HCT116 (cell line): ENCODE measurements at regions not wholly inside any gene's neighbourhood (a gene's known extent, or its start where the extent isn't known, plus 50 kb on each side); places are given as distances from the start of the nearest gene placed in this dataset.

ENCODE experiments used
- ATAC-seq: fragments of 200-7000 bp; cut with Tn5 transposase; 2 replicates; pipeline ENCODE4 v1.9.1; 2020; ENCODE audit warnings: mild to moderate bottlenecking, moderate library complexity
- BruUV-seq: library from RNA; stranded (reverse); fragments of 400-500 nt; replicated peaks from 2 replicates; lab custom pipeline; 2021; lab: Mats Ljungman, UMichigan
- CTCF ChIA-PET: fragments of 300-600 bp; sonication (Branson Sonifier 250); formaldehyde crosslinking; loops from one replicate; lab custom pipeline; 2021; ENCODE audit warnings: antibody characterized with exemption; lab: Charles Lee
- POLR2A ChIA-PET: fragments of 300-600, 350-600 bp; sonication (Branson Sonifier 250); formaldehyde crosslinking; loops from one replicate; lab custom pipeline; 2021; ENCODE audit warnings: antibody characterized with exemption; lab: Charles Lee
- RAD21 ChIA-PET, 2 experiments: fragments of 300-600 bp; sonication (Branson Sonifier 250); formaldehyde crosslinking; loops; one replicate each; lab custom pipeline; 2023; ENCODE audit warnings: low total read pairs in 2 of 2; ENCODE audit not compliant: uncharacterized antibody in 2 of 2, unreplicated experiment in 2 of 2, low non-redundant PET in 1 of 2; lab: Charles Lee
- DNase-seq: peaks from one replicate; pipeline ENCODE4 v3.0.0-alpha.2; 2010; ENCODE audit warnings: low read depth, low spot score
- H2AFZ ChIP-seq: fragments of 200-600 bp; shearing (Covaris generic), sonication (generic); 2 replicates; pipeline ENCODE4 v1.6.1; 2017; ENCODE audit warnings: low read depth, mixed run types, mixed read lengths, antibody characterized with exemption, low read length; ENCODE audit not compliant: poor library complexity, severe bottlenecking
- H3K27ac ChIP-seq: 2 replicates; pipeline ENCODE4 v1.5.1; 2012; ENCODE audit warnings: low read depth, low read length
- H3K27me3 ChIP-seq: fragments of 200-600 bp; sonication (generic); 2 replicates; pipeline ENCODE4 v1.6.1; 2016; ENCODE audit warnings: mixed run types, low read length, mixed read lengths; ENCODE audit not compliant: insufficient read depth
- H3K36me3 ChIP-seq, 2 experiments: fragments of 200-500 bp in 1 of 2; fragments of 200-600 bp in 1 of 2; sonication (Bioruptor generic) in 1 of 2; sonication (generic) in 1 of 2; 2 replicates each; pipeline versions ENCODE4 v1.5.1 to v1.6.1; 2014 to 2016; ENCODE audit warnings: low read length in 2 of 2, inconsistent platforms in 1 of 2, mixed read lengths in 1 of 2, mixed run types in 1 of 2; ENCODE audit not compliant: insufficient read depth in 2 of 2, control insufficient read depth in 1 of 2
- H3K4me1 ChIP-seq, 2 experiments: fragments of 200-600 bp in 1 of 2; sonication (generic) in 1 of 2; 2 replicates each; pipeline versions ENCODE4 v1.5.1 to v1.6.1; 2012 to 2017; ENCODE audit warnings: low read length in 2 of 2, inconsistent platforms in 1 of 2, mild to moderate bottlenecking in 1 of 2, mixed read lengths in 1 of 2, mixed run types in 1 of 2, moderate library complexity in 1 of 2; ENCODE audit not compliant: insufficient read depth in 2 of 2, control insufficient read depth in 1 of 2
- H3K4me2 ChIP-seq: fragments of 200-600 bp; sonication (generic); 2 replicates; pipeline ENCODE4 v1.6.1; 2017; ENCODE audit warnings: mixed run types, low read length, mixed read lengths
- H3K4me3 ChIP-seq, 2 experiments: fragments of 200-600 bp in 1 of 2; sonication (generic) in 1 of 2; replicated peaks in 1 of 2; 2 replicates each; pipeline ENCODE4 v1.5.1; 2011 to 2016; ENCODE audit warnings: low read length in 2 of 2, control low read depth in 1 of 2, low read depth in 1 of 2, mild to moderate bottlenecking in 1 of 2, mixed read lengths in 1 of 2, mixed run types in 1 of 2
- H3K79me2 ChIP-seq: fragments of 200-600 bp; sonication (generic); 2 replicates; pipeline ENCODE4 v1.6.1; 2017; ENCODE audit warnings: mild to moderate bottlenecking, mixed run types, low read length, moderate library complexity, mixed read lengths; ENCODE audit not compliant: insufficient read depth
- H3K9ac ChIP-seq: fragments of 200-600 bp; sonication (generic); 2 replicates; pipeline ENCODE4 v1.6.1; 2016; ENCODE audit warnings: low read length, mixed read lengths
- H3K9me2 ChIP-seq: fragments of 200-600 bp; sonication (generic), shearing (Covaris generic); 2 replicates; pipeline ENCODE4 v1.6.1; 2017; ENCODE audit warnings: mixed run types, mild to moderate bottlenecking, moderate library complexity; ENCODE audit not compliant: insufficient read depth
- H3K9me3 ChIP-seq, 2 experiments: fragments of 200-500 bp in 1 of 2; fragments of 200-600 bp in 1 of 2; sonication (Bioruptor generic) in 1 of 2; sonication (generic) in 1 of 2; 2 replicates each; pipeline ENCODE4 v1.6.1; 2014 to 2017; ENCODE audit warnings: low read length in 2 of 2, mixed read lengths in 2 of 2, inconsistent platforms in 1 of 2, low read depth in 1 of 2, mild to moderate bottlenecking in 1 of 2, mixed run types in 1 of 2, moderate library complexity in 1 of 2; ENCODE audit not compliant: control insufficient read depth in 1 of 2, insufficient read depth in 1 of 2
- H4K20me1 ChIP-seq: fragments of 200-600 bp; sonication (generic), shearing (Covaris generic); 2 replicates; pipeline ENCODE4 v1.6.1; 2017; ENCODE audit warnings: mixed run types, mild to moderate bottlenecking, moderate library complexity; ENCODE audit not compliant: insufficient read depth
- CBX3 ChIP-seq: IDR thresholded peaks from 2 replicates; pipeline ENCODE4 v1.6.1; 2012; ENCODE audit warnings: low read depth
- CEBPB ChIP-seq: IDR thresholded peaks from 2 replicates; pipeline ENCODE4 v1.6.1; 2012; ENCODE audit warnings: low read depth
- ELF1 ChIP-seq: IDR thresholded peaks from 2 replicates; pipeline ENCODE4 v1.6.1; 2012; ENCODE audit warnings: low read depth, borderline replicate concordance
- EZH2 ChIP-seq: fragments of 200-600 bp; sonication (generic); IDR thresholded peaks from 2 replicates; pipeline ENCODE4 v1.6.1; 2017; ENCODE audit warnings: antibody characterized with exemption, mixed run types
- POLR2A ChIP-seq: IDR thresholded peaks from 2 replicates; pipeline ENCODE4 v1.7.0; 2011; ENCODE audit warnings: borderline replicate concordance; ENCODE audit not compliant: insufficient read depth, insufficient read length; ENCODE audit errors: extremely low read depth
- RAD21 ChIP-seq: IDR thresholded peaks from 2 replicates; pipeline ENCODE4 v1.6.1; 2012; ENCODE audit warnings: low read depth, mild to moderate bottlenecking
- SIN3A ChIP-seq: IDR thresholded peaks from 2 replicates; pipeline ENCODE4 v1.6.1; 2012; ENCODE audit warnings: low read depth
- SP1 ChIP-seq: IDR thresholded peaks from 2 replicates; pipeline ENCODE4 v1.6.1; 2012; ENCODE audit warnings: low read depth
- TCF7L2 ChIP-seq: IDR thresholded peaks from 2 replicates; pipeline ENCODE4 v1.7.0; 2011; ENCODE audit warnings: borderline replicate concordance, inconsistent platforms; ENCODE audit not compliant: insufficient read depth, insufficient read length; ENCODE audit errors: extremely low read depth
- YY1 ChIP-seq: IDR thresholded peaks from 2 replicates; pipeline ENCODE4 v1.6.1; 2011; ENCODE audit warnings: low read length, low read depth, moderate library complexity, mild to moderate bottlenecking; ENCODE audit not compliant: insufficient replicate concordance; ENCODE audit errors: extremely low read depth
- ZFX ChIP-seq: fragments of 450-650 bp; IDR thresholded peaks from 2 replicates; pipeline ENCODE4 v1.6.1; 2017
- ZNF274 ChIP-seq: fragments of 200-500 bp; sonication (Bioruptor generic); IDR thresholded peaks from 2 replicates; pipeline ENCODE4 v1.6.1; 2014; ENCODE audit warnings: mild to moderate bottlenecking, low read depth, low read length, inconsistent platforms
- intact Hi-C: fragments of 100-400 bp; cut with micrococcal nuclease; formaldehyde crosslinking; loops from 2 replicates; pipeline ENCODE4 v1.10.0; 2022
- TF ChIP-seq, protein P1 (sequence below): IDR thresholded peaks from 2 replicates; pipeline ENCODE4 v1.6.1; 2012; ENCODE audit warnings: low read depth
- TF ChIP-seq, protein P2 (sequence below), 3 experiments: fragments of 200-600 bp in 1 of 3; sonication (generic) in 1 of 3; IDR thresholded peaks in 2 of 3; conservative IDR thresholded peaks in 1 of 3; 2 replicates each; pipeline ENCODE4 v1.5.1; 2012 to 2017; ENCODE audit warnings: low read depth in 2 of 3, low read length in 2 of 3, antibody characterized with exemption in 1 of 3, borderline replicate concordance in 1 of 3, control low read depth in 1 of 3, mild to moderate bottlenecking in 1 of 3, mixed read lengths in 1 of 3, mixed run types in 1 of 3, moderate library complexity in 1 of 3; ENCODE audit not compliant: insufficient read depth in 1 of 3
- TF ChIP-seq, protein P3 (sequence below): IDR thresholded peaks from 2 replicates; pipeline ENCODE4 v1.6.1; 2012

DNA sequence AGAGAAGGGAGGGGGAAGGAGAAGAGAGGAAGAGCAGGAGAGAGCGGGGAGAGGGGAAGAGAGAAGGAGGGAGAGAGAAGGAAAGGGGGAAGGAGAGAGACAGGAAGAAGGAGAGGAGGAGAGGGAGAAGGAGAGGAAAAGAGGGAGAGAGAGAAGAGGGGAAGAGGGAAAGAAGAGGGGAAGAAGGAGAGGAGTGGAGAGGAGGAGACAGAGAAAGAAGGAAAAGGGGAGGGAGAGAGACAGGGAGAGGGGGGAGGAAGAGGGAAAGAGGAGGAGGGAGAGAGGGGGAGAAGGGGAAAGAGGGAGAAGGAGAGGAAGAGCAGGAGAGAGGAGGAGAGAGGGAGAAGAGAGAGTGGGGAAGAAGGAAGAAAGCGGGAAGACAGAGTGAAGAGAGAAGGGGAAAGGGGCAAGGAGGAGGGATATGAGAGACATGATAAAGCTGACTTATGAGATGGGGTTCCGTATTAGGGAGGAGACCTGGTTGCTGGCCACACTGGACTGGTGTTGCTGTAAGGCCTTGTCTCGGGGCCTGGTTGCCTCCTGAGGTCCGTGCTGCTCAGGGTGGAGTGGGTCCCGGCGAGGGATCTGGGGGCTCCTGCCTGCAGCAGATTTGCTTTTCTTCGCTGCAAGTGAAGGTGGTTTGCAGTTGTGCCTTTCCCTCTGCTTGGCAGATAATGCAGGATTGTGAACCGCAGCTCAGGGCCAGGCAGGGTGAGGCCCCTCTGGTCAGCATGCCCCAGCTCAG lies 139.5 kb downstream of the TEX29 start:
- TF ChIP-seq POLR2A (no peak), SIN3A (no peak), TCF7L2 (no peak), CBX3 (no peak), YY1 (no peak), ZNF274 (no peak), RAD21 (no peak), EZH2 (no peak), SP1 (no peak), ELF1 (no peak), ZFX (no peak), CEBPB (no peak)
- TF ChIP-seq, protein P1, sequence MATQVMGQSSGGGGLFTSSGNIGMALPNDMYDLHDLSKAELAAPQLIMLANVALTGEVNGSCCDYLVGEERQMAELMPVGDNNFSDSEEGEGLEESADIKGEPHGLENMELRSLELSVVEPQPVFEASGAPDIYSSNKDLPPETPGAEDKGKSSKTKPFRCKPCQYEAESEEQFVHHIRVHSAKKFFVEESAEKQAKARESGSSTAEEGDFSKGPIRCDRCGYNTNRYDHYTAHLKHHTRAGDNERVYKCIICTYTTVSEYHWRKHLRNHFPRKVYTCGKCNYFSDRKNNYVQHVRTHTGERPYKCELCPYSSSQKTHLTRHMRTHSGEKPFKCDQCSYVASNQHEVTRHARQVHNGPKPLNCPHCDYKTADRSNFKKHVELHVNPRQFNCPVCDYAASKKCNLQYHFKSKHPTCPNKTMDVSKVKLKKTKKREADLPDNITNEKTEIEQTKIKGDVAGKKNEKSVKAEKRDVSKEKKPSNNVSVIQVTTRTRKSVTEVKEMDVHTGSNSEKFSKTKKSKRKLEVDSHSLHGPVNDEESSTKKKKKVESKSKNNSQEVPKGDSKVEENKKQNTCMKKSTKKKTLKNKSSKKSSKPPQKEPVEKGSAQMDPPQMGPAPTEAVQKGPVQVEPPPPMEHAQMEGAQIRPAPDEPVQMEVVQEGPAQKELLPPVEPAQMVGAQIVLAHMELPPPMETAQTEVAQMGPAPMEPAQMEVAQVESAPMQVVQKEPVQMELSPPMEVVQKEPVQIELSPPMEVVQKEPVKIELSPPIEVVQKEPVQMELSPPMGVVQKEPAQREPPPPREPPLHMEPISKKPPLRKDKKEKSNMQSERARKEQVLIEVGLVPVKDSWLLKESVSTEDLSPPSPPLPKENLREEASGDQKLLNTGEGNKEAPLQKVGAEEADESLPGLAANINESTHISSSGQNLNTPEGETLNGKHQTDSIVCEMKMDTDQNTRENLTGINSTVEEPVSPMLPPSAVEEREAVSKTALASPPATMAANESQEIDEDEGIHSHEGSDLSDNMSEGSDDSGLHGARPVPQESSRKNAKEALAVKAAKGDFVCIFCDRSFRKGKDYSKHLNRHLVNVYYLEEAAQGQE = no peak
- TF ChIP-seq, protein P2, sequence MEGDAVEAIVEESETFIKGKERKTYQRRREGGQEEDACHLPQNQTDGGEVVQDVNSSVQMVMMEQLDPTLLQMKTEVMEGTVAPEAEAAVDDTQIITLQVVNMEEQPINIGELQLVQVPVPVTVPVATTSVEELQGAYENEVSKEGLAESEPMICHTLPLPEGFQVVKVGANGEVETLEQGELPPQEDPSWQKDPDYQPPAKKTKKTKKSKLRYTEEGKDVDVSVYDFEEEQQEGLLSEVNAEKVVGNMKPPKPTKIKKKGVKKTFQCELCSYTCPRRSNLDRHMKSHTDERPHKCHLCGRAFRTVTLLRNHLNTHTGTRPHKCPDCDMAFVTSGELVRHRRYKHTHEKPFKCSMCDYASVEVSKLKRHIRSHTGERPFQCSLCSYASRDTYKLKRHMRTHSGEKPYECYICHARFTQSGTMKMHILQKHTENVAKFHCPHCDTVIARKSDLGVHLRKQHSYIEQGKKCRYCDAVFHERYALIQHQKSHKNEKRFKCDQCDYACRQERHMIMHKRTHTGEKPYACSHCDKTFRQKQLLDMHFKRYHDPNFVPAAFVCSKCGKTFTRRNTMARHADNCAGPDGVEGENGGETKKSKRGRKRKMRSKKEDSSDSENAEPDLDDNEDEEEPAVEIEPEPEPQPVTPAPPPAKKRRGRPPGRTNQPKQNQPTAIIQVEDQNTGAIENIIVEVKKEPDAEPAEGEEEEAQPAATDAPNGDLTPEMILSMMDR (IDR thresholded peaks at IDR 0.05 in 2 of 3, conservative IDR thresholded peaks at IDR 0.05 in 1 of 3; ENCODE audit: borderline replicate concordance in 1 of 3, insufficient read depth in 1 of 3, low read depth in 2 of 3, low read length in 2 of 3) = no peak
- TF ChIP-seq, protein P3, sequence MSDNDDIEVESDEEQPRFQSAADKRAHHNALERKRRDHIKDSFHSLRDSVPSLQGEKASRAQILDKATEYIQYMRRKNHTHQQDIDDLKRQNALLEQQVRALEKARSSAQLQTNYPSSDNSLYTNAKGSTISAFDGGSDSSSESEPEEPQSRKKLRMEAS = no peak
- Histone ChIP-seq H3K79me2 (no peaks in the 10 kb centered on the region), H3K4me1 (peaks cover 0 to 4% of the 10 kb centered on the region in 2 experiments; a peak in 1 of 4 replicates), H3K27ac (no peak overlapping the region), H4K20me1 (no peaks in the 10 kb centered on the region), H3K27me3 (peaks cover 44% of the 10 kb centered on the region), H3K4me3 (no peak overlapping the region), H3K4me2 (no peak overlapping the region), H3K9me3 (no peaks in the 10 kb centered on the region), H3K36me3 (no peaks in the 10 kb centered on the region), H3K9ac (no peak overlapping the region), H3K9me2 (no peaks in the 10 kb centered on the region), H2AFZ (no peak overlapping the region)
- DNase-seq (no peak), ATAC-seq (peak; percentile 15; the same call in 1 of the 2 replicates)
- intact Hi-C loops = loop anchor here (1.0 to 10.0 kb wide), 3 partner anchors 116 to 515 kb away; no protein-coding TSS in a partner anchor
- POLR2A ChIA-PET = no interaction called here
- RAD21 ChIA-PET = no interaction called here
- BruUV-seq = no TSS peak
- CTCF ChIA-PET = interaction anchor here (1.2 kb wide), 1 partner anchor 31 kb away, joined by 3 read pairs; no protein-coding TSS in a partner anchor
